Natural killer cell treated with Interleukin-12 subunit alpha and Interleukin-12 subunit beta and Interleukin-15 and Interleukin-18, amount 100 ng/mL, for 72 hours (primary cell): ENCODE measurements at regions not wholly inside any gene's neighbourhood (a gene's known extent, or its start where the extent isn't known, plus 50 kb on each side); places are given as distances from the start of the nearest gene placed in this dataset.

Experiments
- ATAC-seq, 2 donors: fragments of 150-1000 bp; cut with Tn5 transposase in 1 of 2; sonication (Bioruptor Pico), chemical (Tn5 transposase) in 1 of 2; 2 replicates each; pipeline ENCODE4 v1.10.0; 2021
- DNase-seq: peaks from one replicate; pipeline ENCODE4 v3.0.0; 2022; ENCODE audit warnings: low spot score
- H3K27ac Mint-ChIP-seq, 2 donors: 1 replicate in 1 of 2; 2 replicates in 1 of 2; pipeline ENCODE4 v1.8.0; 2022; ENCODE audit warnings: mixed read lengths in 2 of 2, mild to moderate bottlenecking in 1 of 2, moderate library complexity in 1 of 2
- H3K27me3 Mint-ChIP-seq, 2 donors: 1 replicate in 1 of 2; 2 replicates in 1 of 2; pipeline ENCODE4 v1.8.0; 2022; ENCODE audit warnings: mixed read lengths in 2 of 2
- H3K36me3 Mint-ChIP-seq: one replicate; pipeline ENCODE4 v1.8.0; 2022; ENCODE audit warnings: mixed read lengths
- H3K4me1 Mint-ChIP-seq, 2 donors: 1 replicate in 1 of 2; 2 replicates in 1 of 2; pipeline ENCODE4 v1.8.0; 2022; ENCODE audit warnings: low read depth in 2 of 2, mixed read lengths in 2 of 2, mild to moderate bottlenecking in 1 of 2
- H3K4me3 Mint-ChIP-seq: one replicate; pipeline ENCODE4 v1.8.0; 2022; ENCODE audit warnings: mixed read lengths
- H3K9me3 Mint-ChIP-seq: 2 replicates; pipeline ENCODE4 v1.8.0; 2022; ENCODE audit warnings: mixed read lengths

- Mint-ChIP-seq H3K4me3 (no peak overlapping the region), H3K27ac (peak overlapping the region in 1 of 2 donors; percentile 44), H3K4me1 (no peaks in the 10 kb centered on the region), H3K27me3 (peaks cover 17 to 30% of the 10 kb centered on the region in 2 donors), H3K9me3 (no peaks in the 10 kb centered on the region), H3K36me3 (no peaks in the 10 kb centered on the region)
- no peak for DNase-seq
- ATAC-seq = no peak
Measured at GRCh38 chr15:77739591-77740378, 107.1 kb upstream of the LINGO1 start.

- Mint-ChIP-seq H3K36me3 (no peaks in the 10 kb centered on the region), H3K4me1 (no peaks in the 10 kb centered on the region), H3K27me3 (peaks cover 17 to 30% of the 10 kb centered on the region in 2 donors), H3K27ac (no peak overlapping the region), H3K9me3 (no peaks in the 10 kb centered on the region), H3K4me3 (no peak overlapping the region)
- no peak for ATAC-seq
- no peak for DNase-seq
Measured at GRCh38 chr15:77738441-77739302, 106.0 kb upstream of the LINGO1 start.

GRCh38 chr15:77738038-77738370, 105.3 kb upstream of the LINGO1 start:
- Mint-ChIP-seq H3K27ac (no peak overlapping the region), H3K36me3 (no peaks in the 10 kb centered on the region), H3K9me3 (no peaks in the 10 kb centered on the region), H3K27me3 (peaks cover 14 to 30% of the 10 kb centered on the region in 2 donors), H3K4me1 (no peaks in the 10 kb centered on the region), H3K4me3 (no peak overlapping the region)
- ATAC-seq = no peak
- DNase-seq = no peak

- H3K4me3 Mint-ChIP-seq = no peak overlapping the region
- H3K27me3 Mint-ChIP-seq = peaks cover 14 to 30% of the 10 kb centered on the region in 2 donors
- no peaks in the 10 kb centered on the region for H3K36me3 Mint-ChIP-seq
- no peak overlapping the region for H3K27ac Mint-ChIP-seq
- no peaks in the 10 kb centered on the region for H3K9me3 Mint-ChIP-seq
- H3K4me1 Mint-ChIP-seq = no peaks in the 10 kb centered on the region
- ATAC-seq = no peak
- DNase-seq = no peak
Measured at GRCh38 chr15:77737238-77738037, 104.7 kb upstream of the LINGO1 start.

- Mint-ChIP-seq H3K36me3 (no peaks in the 10 kb centered on the region), H3K4me1 (no peaks in the 10 kb centered on the region), H3K9me3 (no peaks in the 10 kb centered on the region), H3K27me3 (peaks cover 9 to 24% of the 10 kb centered on the region in 2 donors), H3K4me3 (no peak overlapping the region), H3K27ac (no peak overlapping the region)
- DNase-seq (no peak), ATAC-seq (no peak)
Measured at GRCh38 chr15:77734306-77734705, 101.6 kb upstream of the LINGO1 start.

- H3K4me3 Mint-ChIP-seq = no peak overlapping the region
- H3K27me3 Mint-ChIP-seq = peaks cover 8 to 20% of the 10 kb centered on the region in 2 donors
- H3K4me1 Mint-ChIP-seq = no peaks in the 10 kb centered on the region
- H3K9me3 Mint-ChIP-seq = no peaks in the 10 kb centered on the region
- ATAC-seq (no peak), DNase-seq (no peak)
- no peaks in the 10 kb centered on the region for H3K36me3 Mint-ChIP-seq
- H3K27ac Mint-ChIP-seq = no peak overlapping the region
Measured at GRCh38 chr15:77733579-77734300, 101.0 kb upstream of the LINGO1 start.

- DNase-seq (no peak), ATAC-seq (no peak)
- Mint-ChIP-seq H3K4me3 (no peak overlapping the region), H3K9me3 (no peaks in the 10 kb centered on the region), H3K36me3 (no peaks in the 10 kb centered on the region), H3K4me1 (no peaks in the 10 kb centered on the region), H3K27me3 (peaks cover 1 to 9% of the 10 kb centered on the region in 2 donors), H3K27ac (no peak overlapping the region)
Measured at GRCh38 chr15:77732514-77733335, 100.0 kb upstream of the LINGO1 start.

GRCh38 chr15:77731945-77732344, 99.2 kb upstream of the LINGO1 start:
- no peaks in the 10 kb centered on the region for H3K4me1 Mint-ChIP-seq
- no peak overlapping the region for H3K4me3 Mint-ChIP-seq
- peaks cover 0 to 2% of the 10 kb centered on the region in 2 donors for H3K27me3 Mint-ChIP-seq
- H3K36me3 Mint-ChIP-seq = no peaks in the 10 kb centered on the region
- ATAC-seq (no peak), DNase-seq (no peak)
- no peak overlapping the region for H3K27ac Mint-ChIP-seq
- no peaks in the 10 kb centered on the region for H3K9me3 Mint-ChIP-seq

GRCh38 chr15:77731067-77731466, 98.4 kb upstream of the LINGO1 start:
- no peak for ATAC-seq
- Mint-ChIP-seq H3K4me3 (no peak overlapping the region), H3K36me3 (no peaks in the 10 kb centered on the region), H3K27ac (no peak overlapping the region), H3K4me1 (no peaks in the 10 kb centered on the region), H3K9me3 (no peaks in the 10 kb centered on the region), H3K27me3 (no peaks in the 10 kb centered on the region)
- DNase-seq = no peak

GRCh38 chr15:77727635-77728304, 95.1 kb upstream of the LINGO1 start:
- no peaks in the 10 kb centered on the region for H3K9me3 Mint-ChIP-seq
- no peaks in the 10 kb centered on the region for H3K36me3 Mint-ChIP-seq
- H3K27ac Mint-ChIP-seq = no peak overlapping the region
- DNase-seq (no peak), ATAC-seq (no peak)
- no peaks in the 10 kb centered on the region for H3K4me1 Mint-ChIP-seq
- H3K27me3 Mint-ChIP-seq = no peaks in the 10 kb centered on the region
- H3K4me3 Mint-ChIP-seq = no peak overlapping the region

GRCh38 chr15:77724715-77725114, 92.0 kb upstream of the LINGO1 start:
- H3K4me3 Mint-ChIP-seq = no peak overlapping the region

GRCh38 chr15:77723756-77724155, 91.0 kb upstream of the LINGO1 start:
- Mint-ChIP-seq H3K4me3 (no peak overlapping the region), H3K4me1 (no peaks in the 10 kb centered on the region), H3K27ac (no peak overlapping the region), H3K9me3 (no peaks in the 10 kb centered on the region), H3K27me3 (peaks cover 6 to 8% of the 10 kb centered on the region in 2 donors), H3K36me3 (no peaks in the 10 kb centered on the region)
- DNase-seq (no peak), ATAC-seq (no peak)

More at GRCh38 chr15:77724715-77725114, 92.0 kb upstream of the LINGO1 start:
- no peak for DNase-seq
- Mint-ChIP-seq H3K27me3 (peaks cover 3% of the 10 kb centered on the region in 2 donors), H3K27ac (no peak overlapping the region), H3K9me3 (no peaks in the 10 kb centered on the region), H3K4me1 (no peaks in the 10 kb centered on the region), H3K36me3 (no peaks in the 10 kb centered on the region)
- no peak for ATAC-seq
